IMR-90 (cell line): ENCODE measurements at regions not wholly inside any gene's neighbourhood (a gene's known extent, or its start where the extent isn't known, plus 50 kb on each side); places are given as distances from the start of the nearest gene placed in this dataset.

ENCODE experiments used
- ATAC-seq: fragments of 200-7000 bp; cut with Tn5 transposase; 2 replicates; pipeline ENCODE4 v1.9.1; 2020; ENCODE audit warnings: low read depth, mild to moderate bottlenecking, moderate library complexity
- BruUV-seq: library from RNA; stranded (reverse); fragments of 400-500 nt; replicated peaks from 2 replicates; lab custom pipeline; 2021; lab: Mats Ljungman, UMichigan
- CTCF ChIA-PET: fragments of 300-600 bp; formaldehyde crosslinking; extraction: SDS; loops from one replicate; lab custom pipeline; 2021; ENCODE audit warnings: antibody characterized with exemption; lab: Yijun Ruan, JAX
- POLR2A ChIA-PET: fragments of 300-600 bp; sonication (Branson Sonifier 250); formaldehyde crosslinking; loops from one replicate; lab custom pipeline; 2022; ENCODE audit warnings: antibody characterized with exemption; ENCODE audit not compliant: unreplicated experiment; lab: Charles Lee
- DNase-seq: peaks from one replicate; pipeline ENCODE4 v3.0.0; 2013
- H2AFZ ChIP-seq: replicated peaks from 2 replicates; pipeline ENCODE3; 2013; ENCODE audit warnings: low read length, mild to moderate bottlenecking; ENCODE audit not compliant: poor library complexity
- H2AK5ac ChIP-seq: 2 replicates; pipeline ENCODE4 v1.6.1; 2013; ENCODE audit warnings: low read depth, low read length, inconsistent platforms
- H2AK9ac ChIP-seq: replicated peaks from 2 replicates; pipeline ENCODE3; 2013; ENCODE audit warnings: mild to moderate bottlenecking, low read depth, low read length, moderate library complexity; ENCODE audit not compliant: poor library complexity
- H2BK120ac ChIP-seq: 2 replicates; pipeline ENCODE4 v1.6.1; 2013; ENCODE audit warnings: low read depth, low read length, inconsistent platforms
- H2BK15ac ChIP-seq: 3 replicates; pipeline ENCODE4 v1.6.1; 2013; ENCODE audit warnings: low read depth, low read length, inconsistent platforms
- H2BK20ac ChIP-seq: 2 replicates; pipeline ENCODE4 v1.6.1; 2013; ENCODE audit warnings: low read depth, mild to moderate bottlenecking, inconsistent platforms, low read length, moderate library complexity
- H2BK5ac ChIP-seq: 2 replicates; pipeline ENCODE4 v1.6.1; 2013; ENCODE audit warnings: mild to moderate bottlenecking, low read depth, low read length, inconsistent platforms; ENCODE audit not compliant: poor library complexity, severe bottlenecking
- H3K14ac ChIP-seq: replicated peaks from 2 replicates; pipeline ENCODE4 v1.6.1; 2013; ENCODE audit warnings: low read depth, low read length, inconsistent platforms
- H3K18ac ChIP-seq: 2 replicates; pipeline ENCODE4 v1.6.1; 2013; ENCODE audit warnings: low read depth, low read length, control low read depth
- H3K23ac ChIP-seq: 2 replicates; pipeline ENCODE4 v1.6.1; 2013; ENCODE audit warnings: low read depth, low read length, inconsistent platforms
- H3K27ac ChIP-seq: 2 replicates; pipeline ENCODE4 v1.5.1; 2013; ENCODE audit warnings: mild to moderate bottlenecking, control low read depth, low read length; ENCODE audit not compliant: insufficient read depth
- H3K27me3 ChIP-seq: 2 replicates; pipeline ENCODE4 v1.6.1; 2013; ENCODE audit warnings: low read length; ENCODE audit not compliant: control insufficient read depth, insufficient read depth
- H3K36me3 ChIP-seq: 2 replicates; pipeline ENCODE4 v1.6.1; 2013; ENCODE audit warnings: low read length, mixed read lengths; ENCODE audit not compliant: control insufficient read depth, insufficient read depth
- H3K4ac ChIP-seq: 2 replicates; pipeline ENCODE4 v1.6.1; 2013; ENCODE audit warnings: low read depth, low read length, inconsistent platforms
- H3K4me1 ChIP-seq: 2 replicates; pipeline ENCODE4 v1.6.1; 2013; ENCODE audit warnings: low read length, mixed read lengths; ENCODE audit not compliant: control insufficient read depth, insufficient read depth
- H3K4me2 ChIP-seq: 2 replicates; pipeline ENCODE4 v1.6.1; 2013; ENCODE audit warnings: low read depth, mild to moderate bottlenecking, control low read depth, low read length, moderate library complexity
- H3K4me3 ChIP-seq: 2 replicates; pipeline ENCODE4 v1.5.1; 2013; ENCODE audit warnings: low read depth, mild to moderate bottlenecking, control low read depth, low read length, moderate library complexity; ENCODE audit not compliant: insufficient read depth
- H3K56ac ChIP-seq: 2 replicates; pipeline ENCODE4 v1.6.1; 2013; ENCODE audit warnings: low read length, inconsistent platforms; ENCODE audit not compliant: insufficient read depth; ENCODE audit errors: extremely low read depth
- H3K79me1 ChIP-seq, 2 experiments: 2 replicates each; pipeline ENCODE4 v1.6.1; 2013; ENCODE audit warnings: low read length in 2 of 2, inconsistent platforms in 1 of 2, low read depth in 1 of 2
- H3K9ac ChIP-seq: 2 replicates; pipeline ENCODE4 v1.6.1; 2013; ENCODE audit warnings: low read depth, low read length, control low read depth
- H3K9me1 ChIP-seq: 2 replicates; pipeline ENCODE4 v1.6.1; 2013; ENCODE audit warnings: low read length, inconsistent platforms; ENCODE audit not compliant: insufficient read depth
- H3K9me3 ChIP-seq: 2 replicates; pipeline ENCODE4 v1.6.1; 2013; ENCODE audit warnings: low read length; ENCODE audit not compliant: control insufficient read depth, insufficient read depth
- H4K20me1 ChIP-seq: 2 replicates; pipeline ENCODE4 v1.6.1; 2013; ENCODE audit warnings: low read length, inconsistent platforms; ENCODE audit not compliant: insufficient read depth
- H4K5ac ChIP-seq: 2 replicates; pipeline ENCODE4 v1.6.1; 2013; ENCODE audit warnings: mild to moderate bottlenecking, low read depth, low read length, control low read depth
- H4K8ac ChIP-seq, 2 experiments: 2 replicates each; pipeline ENCODE4 v1.6.1; 2013; ENCODE audit warnings: low read depth in 2 of 2, low read length in 2 of 2, control low read depth in 1 of 2, inconsistent platforms in 1 of 2
- H4K91ac ChIP-seq: 2 replicates; pipeline ENCODE4 v1.6.1; 2013; ENCODE audit warnings: low read depth, low read length, inconsistent platforms; ENCODE audit not compliant: insufficient read depth
- CHD1 ChIP-seq: IDR thresholded peaks from 2 replicates; pipeline ENCODE4 v1.6.1; 2012; ENCODE audit warnings: low read depth, low read length, improper control_type of control experiment
- USF2 ChIP-seq: fragments of 150-350 bp; IDR thresholded peaks from 2 replicates; pipeline ENCODE4 v1.6.1; 2017; ENCODE audit warnings: mild to moderate bottlenecking, antibody characterized with exemption, low read length, low read depth
- WGBS, 2 experiments: methylation state at CpG; one replicate each; pipeline versions ENCODE4 v1.1.5 to v1.1.7; 2013; ENCODE audit warnings: missing lambda C conversion rate in 2 of 2; ENCODE audit not compliant: insufficient read length in 1 of 2; ENCODE audit errors: extremely low coverage in 2 of 2; 5-methylcytosine and 5-hydroxymethylcytosine counted together
- dilution Hi-C: fragments of 300-500 bp; cut with HindIII; formaldehyde crosslinking; loops from one replicate; pipeline ENCODE4 v1.14.3; 2018; ENCODE audit warnings: low sequenced_read_pairs; ENCODE audit not compliant: unreplicated experiment
- in situ Hi-C: fragments of 300-500 bp; cut with MboI; formaldehyde crosslinking; loops from 3 replicates; pipeline ENCODE4 v1.14.3; 2019; ENCODE audit warnings: low sequenced_read_pairs, inconsistent platforms, mixed read lengths
- intact Hi-C: fragments of 100-400 bp; cut with micrococcal nuclease; formaldehyde crosslinking; loops from 2 replicates; pipeline ENCODE4 v1.10.0; 2022

- Histone ChIP-seq H2AK5ac (no peak overlapping the region), H4K91ac (no peak overlapping the region), H4K20me1 (no peaks in the 10 kb centered on the region), H3K4me2 (no peak overlapping the region), H3K18ac (no peak overlapping the region), H3K14ac (no peak overlapping the region), H2BK120ac (no peak overlapping the region), H4K5ac (no peak overlapping the region), H2BK5ac (no peak overlapping the region), H3K9me1 (no peaks in the 10 kb centered on the region), H3K4me3 (no peak overlapping the region), H2BK20ac (no peak overlapping the region), H3K4ac (no peak overlapping the region), H2AK9ac (no peak overlapping the region), H3K27me3 (no peaks in the 10 kb centered on the region), H3K23ac (no peak overlapping the region), H3K4me1 (no peaks in the 10 kb centered on the region), H3K27ac (no peak overlapping the region), H4K8ac (no peak overlapping the region), H3K9ac (no peak overlapping the region), H3K56ac (no peak overlapping the region), H3K79me1 (no peaks in the 10 kb centered on the region), H2AFZ (no peak overlapping the region), H3K36me3 (no peaks in the 10 kb centered on the region), H2BK15ac (no peak overlapping the region), H3K9me3 (no peaks in the 10 kb centered on the region)
- intact Hi-C loops (no loop called here), in situ Hi-C loops (no loop called here), dilution Hi-C loops (no loop called here)
- no TSS peak for BruUV-seq
- 11% methylated on average over 3 of the region's 4 CpGs; no CpG with 5 or more reads in 1 of the 2 experiments for WGBS, 2 experiments
- CTCF ChIA-PET, result no interaction called here
- DNase-seq, result no peak
- ATAC-seq, result no peak
- TF ChIP-seq CHD1 (no peak), USF2 (no peak)
- POLR2A ChIA-PET, result no interaction called here
Observed at GRCh38 chr12:98154850-98155249, 360.5 kb upstream of the TMPO start.
